SK-N-SH (cell line): ENCODE measurements at regions not wholly inside any gene's neighbourhood (a gene's known extent, or its start where the extent isn't known, plus 50 kb on each side); places are given as distances from the start of the nearest gene placed in this dataset.

Experiments used
- CTCF ChIA-PET: fragments of 300-600, 350-600 bp; formaldehyde crosslinking; extraction: SDS; loops from one replicate; lab custom pipeline; 2021; lab: Yijun Ruan, JAX
- POLR2A ChIA-PET: fragments of 350-600 bp; sonication (Branson Sonifier 250); formaldehyde crosslinking; extraction: SDS; loops from one replicate; lab custom pipeline; 2020; ENCODE audit warnings: antibody characterized with exemption, inconsistent platforms; lab: Yijun Ruan, JAX
- DNase-seq: peaks from one replicate; pipeline ENCODE4 v3.0.0; 2012
- H2AFZ ChIP-seq: fragments of 200-600 bp; sonication (generic); 2 replicates; pipeline ENCODE4 v1.8.1; 2016; ENCODE audit warnings: antibody characterized with exemption, mild to moderate bottlenecking, low read depth
- H3F3A ChIP-seq: fragments of 200-600 bp; sonication (generic); replicated peaks from 2 replicates; pipeline ENCODE3; 2016; ENCODE audit warnings: antibody characterized with exemption, mild to moderate bottlenecking; ENCODE audit not compliant: insufficient read depth
- H3K27ac ChIP-seq, 2 experiments: fragments of 200-500 bp in 1 of 2; fragments of 200-600 bp in 1 of 2; sonication (Bioruptor generic) in 1 of 2; sonication (generic), shearing (Covaris generic) in 1 of 2; 2 replicates each; pipeline versions ENCODE4 v1.5.1 to v1.6.1; 2014 to 2016; ENCODE audit warnings: low read depth in 2 of 2, inconsistent platforms in 1 of 2, low read length in 1 of 2, mild to moderate bottlenecking in 1 of 2, mixed read lengths in 1 of 2
- H3K27me3 ChIP-seq: fragments of 200-600 bp; sonication (generic), shearing (Covaris generic); 2 replicates; pipeline ENCODE4 v1.6.1; 2016; ENCODE audit warnings: mixed run types; ENCODE audit not compliant: insufficient read depth
- H3K36me3 ChIP-seq, 2 experiments: fragments of 200-500 bp in 1 of 2; fragments of 200-600 bp in 1 of 2; sonication (Bioruptor generic) in 1 of 2; sonication (generic) in 1 of 2; replicated peaks in 1 of 2; 2 replicates each; pipeline versions ENCODE3 to v1.5.1; 2014 to 2016; ENCODE audit warnings: low read length in 1 of 2, mild to moderate bottlenecking in 1 of 2; ENCODE audit not compliant: insufficient read depth in 2 of 2, control insufficient read depth in 1 of 2
- H3K4me1 ChIP-seq, 2 experiments: fragments of 200-500 bp in 1 of 2; fragments of 200-600 bp in 1 of 2; sonication (Bioruptor generic) in 1 of 2; sonication (generic), shearing (Covaris generic) in 1 of 2; 2 replicates each; pipeline versions ENCODE4 v1.5.1 to v1.6.1; 2014 to 2016; ENCODE audit warnings: low read depth in 1 of 2, low read length in 1 of 2, mixed run types in 1 of 2; ENCODE audit not compliant: insufficient read depth in 2 of 2, control insufficient read depth in 1 of 2
- H3K4me2 ChIP-seq: fragments of 200-600 bp; sonication (generic), shearing (Covaris generic); 2 replicates; pipeline ENCODE4 v1.6.1; 2017; ENCODE audit warnings: mixed run types
- H3K4me3 ChIP-seq, 2 experiments: fragments of 200-500 bp in 1 of 2; fragments of 200-600 bp in 1 of 2; sonication (Bioruptor generic) in 1 of 2; sonication (generic), shearing (Covaris generic) in 1 of 2; 2 replicates each; pipeline versions ENCODE4 v1.5.1 to v1.8.1; 2014 to 2016; ENCODE audit warnings: low read depth in 2 of 2, inconsistent platforms in 1 of 2, low read length in 1 of 2, mild to moderate bottlenecking in 1 of 2, mixed read lengths in 1 of 2, moderate library complexity in 1 of 2
- H3K79me2 ChIP-seq: fragments of 200-600 bp; sonication (generic); 2 replicates; pipeline ENCODE4 v1.8.1; 2017; ENCODE audit warnings: mild to moderate bottlenecking; ENCODE audit not compliant: insufficient read depth
- H3K9ac ChIP-seq: fragments of 200-600 bp; sonication (generic); 2 replicates; pipeline ENCODE4 v1.6.1; 2017; ENCODE audit warnings: mixed run types
- H3K9me2 ChIP-seq: fragments of 200-600 bp; sonication (generic); 2 replicates; pipeline ENCODE4 v1.6.1; 2017; ENCODE audit warnings: mixed run types
- H3K9me3 ChIP-seq: fragments of 200-600 bp; sonication (generic); 2 replicates; pipeline ENCODE4 v1.6.1; 2017; ENCODE audit warnings: mixed run types, mild to moderate bottlenecking, moderate library complexity
- H4K20me1 ChIP-seq: fragments of 200-600 bp; sonication (generic); 2 replicates; pipeline ENCODE4 v1.6.1; 2017; ENCODE audit warnings: mild to moderate bottlenecking, mixed run types; ENCODE audit not compliant: insufficient read depth
- CHD2 ChIP-seq: fragments of 150-350 bp; IDR thresholded peaks from 2 replicates; pipeline ENCODE4 v1.6.1; 2018; ENCODE audit warnings: low read length; ENCODE audit not compliant: partially characterized antibody
- CTCF ChIP-seq: fragments of 200-600 bp; sonication (generic); IDR thresholded peaks from 2 replicates; pipeline ENCODE4 v1.6.1; 2017; ENCODE audit warnings: antibody characterized with exemption, mild to moderate bottlenecking, moderate library complexity
- EP300 ChIP-seq, 2 experiments: IDR thresholded peaks; 2 replicates each; pipeline versions ENCODE4 v1.4.0 to v1.6.1; 2012; ENCODE audit warnings: borderline replicate concordance in 1 of 2, low read depth in 1 of 2, low read length in 1 of 2
- EZH2phosphoT487 ChIP-seq: fragments of 200-600 bp; sonication (generic); IDR thresholded peaks from 2 replicates; pipeline ENCODE4 v1.6.1; 2017; ENCODE audit warnings: low read depth, mixed run types, mild to moderate bottlenecking, antibody characterized with exemption, moderate library complexity, borderline replicate concordance
- FOSL2 ChIP-seq: IDR thresholded peaks from 2 replicates; pipeline ENCODE4 v1.4.0; 2012; ENCODE audit warnings: low read depth, mild to moderate bottlenecking, moderate library complexity, borderline replicate concordance
- GABPA ChIP-seq: IDR thresholded peaks from 2 replicates; pipeline ENCODE4 v1.4.0; 2012; ENCODE audit warnings: low read depth, mild to moderate bottlenecking
- GATA2 ChIP-seq: sonication (generic); formaldehyde crosslinking; IDR thresholded peaks from 2 replicates; pipeline ENCODE4 v1.5.0; 2020; ENCODE audit warnings: mild to moderate bottlenecking, missing genetic modification reagents
- IRF3 ChIP-seq: fragments of 150-350 bp; IDR thresholded peaks from 2 replicates; pipeline ENCODE4 v1.6.1; 2016; ENCODE audit warnings: mild to moderate bottlenecking, low read depth, low read length
- MEF2A ChIP-seq: IDR thresholded peaks from 2 replicates; pipeline ENCODE4 v1.4.0; 2012; ENCODE audit warnings: low read depth, borderline replicate concordance
- POLR2AphosphoS5 ChIP-seq: IDR thresholded peaks from 2 replicates; pipeline ENCODE4 v1.6.1; 2012; ENCODE audit warnings: low read depth, low read length
- RAD21 ChIP-seq: IDR thresholded peaks from 2 replicates; pipeline ENCODE4 v1.6.1; 2012; ENCODE audit warnings: mild to moderate bottlenecking, low read length
- REST ChIP-seq: IDR thresholded peaks from 2 replicates; pipeline ENCODE4 v1.6.1; 2012; ENCODE audit warnings: mild to moderate bottlenecking, low read depth, low read length, moderate library complexity
- RFX5 ChIP-seq: IDR thresholded peaks from 2 replicates; pipeline ENCODE4 v1.6.1; 2012; ENCODE audit warnings: mild to moderate bottlenecking, improper control_type of control experiment, low read length
- SIN3A ChIP-seq: IDR thresholded peaks from 2 replicates; pipeline ENCODE4 v1.6.1; 2012; ENCODE audit warnings: low read depth, mild to moderate bottlenecking, low read length, moderate library complexity, borderline replicate concordance
- USF1 ChIP-seq: IDR thresholded peaks from 2 replicates; pipeline ENCODE4 v1.4.0; 2012; ENCODE audit warnings: low read depth, borderline replicate concordance
- YY1 ChIP-seq: IDR thresholded peaks from 2 replicates; pipeline ENCODE4 v1.4.0; 2012; ENCODE audit warnings: low read depth, mild to moderate bottlenecking
- ZBTB33 ChIP-seq: IDR thresholded peaks from 2 replicates; pipeline ENCODE4 v1.4.0; 2012; ENCODE audit warnings: low read depth, borderline replicate concordance
- WGBS: methylation state at CpG from one replicate; pipeline ENCODE4 v1.1.6; 2017; ENCODE audit warnings: low lambda C conversion rate; 5-methylcytosine and 5-hydroxymethylcytosine counted together

GRCh38 chr22:48944433-48944750, 883.3 kb downstream of the BRD1 start:
- Histone ChIP-seq H3F3A (no peaks in the 10 kb centered on the region), H3K9ac (no peak overlapping the region), H3K27ac (no peak overlapping the region), H3K4me2 (no peak overlapping the region), H3K36me3 (no peaks in the 10 kb centered on the region), H3K9me2 (no peaks in the 10 kb centered on the region), H3K4me1 (peaks cover 0 to 3% of the 10 kb centered on the region in 2 experiments; a peak in 1 of 4 replicates)
- POLR2A ChIA-PET = no interaction called here
- DNase-seq = no peak
- TF ChIP-seq ZBTB33 (no peak), EZH2phosphoT487 (no peak), GABPA (no peak), EP300 (IDR thresholded peaks at IDR 0.05; ENCODE audit: borderline replicate concordance in 1 of 2, low read depth in 1 of 2, low read length in 1 of 2) (no peak), REST (no peak), POLR2AphosphoS5 (no peak), RAD21 (no peak), FOSL2 (no peak), SIN3A (no peak), IRF3 (no peak), GATA2 (CRISPR knock-in tag) (no peak), USF1 (no peak), CHD2 (no peak), MEF2A (no peak), CTCF (no peak), YY1 (no peak), RFX5 (no peak)
- TF ChIP-seq, all 33 proteins: peak for 0
- Histone ChIP-seq H2AFZ (no peak overlapping the region), H3K4me3 (no peak overlapping the region), H3K9me3 (no peaks in the 10 kb centered on the region), H3K79me2 (no peaks in the 10 kb centered on the region), H4K20me1 (no peaks in the 10 kb centered on the region), H3K27me3 (no peaks in the 10 kb centered on the region; the same call in 1 of the 2 replicates)
- 52% methylated on average over 4 of the region's 5 CpGs for WGBS
- CTCF ChIA-PET = interaction anchor here (0.6 to 1.6 kb wide), 19 partner anchors 8 to 689 kb away, joined by 3 to 18 read pairs (median 4); no protein-coding TSS in a partner anchor
